Parathyroid adenoma (tissue), 2 donors: ENCODE measurements at regions not wholly inside any gene's neighbourhood (a gene's known extent, or its start where the extent isn't known, plus 50 kb on each side); places are given as distances from the start of the nearest gene placed in this dataset.

ENCODE experiments used
- H2AFZ ChIP-seq: fragments of 300-600 bp; sonication (generic); one replicate; pipeline ENCODE4 v1.7.0; 2017; ENCODE audit warnings: antibody characterized with exemption, mild to moderate bottlenecking
- H3K27ac ChIP-seq: fragments of 300-600 bp; sonication (generic); one replicate; pipeline ENCODE4 v1.7.0; 2017
- H3K27me3 ChIP-seq: fragments of 300-600 bp; sonication (generic); one replicate; pipeline ENCODE4 v1.7.0; 2017; ENCODE audit warnings: low read length; ENCODE audit not compliant: control insufficient read depth, insufficient read depth
- H3K36me3 ChIP-seq: fragments of 300-600 bp; sonication (generic); one replicate; pipeline ENCODE4 v1.7.0; 2017; ENCODE audit warnings: low read length; ENCODE audit not compliant: control insufficient read depth, insufficient read depth
- H3K4me1 ChIP-seq: fragments of 300-600 bp; sonication (generic); one replicate; pipeline ENCODE4 v1.7.0; 2017; ENCODE audit warnings: control low read depth
- H3K4me2 ChIP-seq: fragments of 300-600 bp; sonication (generic); one replicate; pipeline ENCODE4 v1.7.0; 2017; ENCODE audit warnings: low read length
- H3K4me3 ChIP-seq: fragments of 300-600 bp; sonication (generic); one replicate; pipeline ENCODE4 v1.7.0; 2017; ENCODE audit warnings: low read depth, low read length
- H3K79me2 ChIP-seq: fragments of 300-600 bp; sonication (generic); one replicate; pipeline ENCODE4 v1.7.0; 2017; ENCODE audit warnings: control low read depth
- H3K9ac ChIP-seq: fragments of 300-600 bp; sonication (generic); one replicate; pipeline ENCODE4 v1.7.0; 2017; ENCODE audit warnings: mild to moderate bottlenecking
- H3K9me3 ChIP-seq: fragments of 300-600 bp; sonication (generic); one replicate; pipeline ENCODE4 v1.7.0; 2017; ENCODE audit warnings: low read length; ENCODE audit not compliant: control insufficient read depth
- CTCF ChIP-seq: fragments of 300-600 bp; sonication (generic); IDR thresholded peaks from one replicate; pipeline ENCODE4 v1.7.0; 2017; ENCODE audit warnings: antibody characterized with exemption, mild to moderate bottlenecking
- donor health status: primary hyperparathyroidism.

GRCh38 chrX:39638526-39638925, 459.2 kb downstream of the BCOR start:
- H3K4me3 ChIP-seq, result no peak overlapping the region
- no peak overlapping the region for H3K4me2 ChIP-seq
- no peaks in the 10 kb centered on the region for H3K9me3 ChIP-seq
- H3K27ac ChIP-seq, result no peak overlapping the region
- H3K36me3 ChIP-seq, result no peaks in the 10 kb centered on the region
- H3K9ac ChIP-seq, result no peak overlapping the region
- no peaks in the 10 kb centered on the region for H3K79me2 ChIP-seq
- H3K27me3 ChIP-seq, result no peaks in the 10 kb centered on the region
- H3K4me1 ChIP-seq, result no peaks in the 10 kb centered on the region
- TF ChIP-seq CTCF, result no peak
- no peak overlapping the region for H2AFZ ChIP-seq

- Histone ChIP-seq H3K9me3 (no peaks in the 10 kb centered on the region), H3K4me1 (no peaks in the 10 kb centered on the region), H3K9ac (no peak overlapping the region), H3K27me3 (no peaks in the 10 kb centered on the region), H3K4me3 (no peak overlapping the region), H3K36me3 (no peaks in the 10 kb centered on the region), H3K4me2 (no peak overlapping the region), H3K27ac (no peak overlapping the region), H2AFZ (no peak overlapping the region), H3K79me2 (no peaks in the 10 kb centered on the region)
- TF ChIP-seq CTCF, result no peak
Observed at GRCh38 chrX:39639871-39640270, 457.9 kb downstream of the BCOR start.

- no peaks in the 10 kb centered on the region for H3K79me2 ChIP-seq
- H3K36me3 ChIP-seq, result no peaks in the 10 kb centered on the region
- no peak overlapping the region for H3K4me3 ChIP-seq
- no peak for TF ChIP-seq CTCF
- H2AFZ ChIP-seq, result no peak overlapping the region
- H3K4me2 ChIP-seq, result no peak overlapping the region
- no peaks in the 10 kb centered on the region for H3K27me3 ChIP-seq
- H3K9me3 ChIP-seq, result no peaks in the 10 kb centered on the region
- H3K4me1 ChIP-seq, result no peaks in the 10 kb centered on the region
- no peak overlapping the region for H3K9ac ChIP-seq
- no peak overlapping the region for H3K27ac ChIP-seq
Observed at GRCh38 chrX:39640866-39641265, 456.9 kb downstream of the BCOR start.

GRCh38 chrX:39642071-39642470, 455.7 kb downstream of the BCOR start:
- no peaks in the 10 kb centered on the region for H3K36me3 ChIP-seq
- H3K79me2 ChIP-seq, result no peaks in the 10 kb centered on the region
- H3K9me3 ChIP-seq, result no peaks in the 10 kb centered on the region
- no peak overlapping the region for H3K4me2 ChIP-seq
- H3K9ac ChIP-seq, result no peak overlapping the region
- H3K4me3 ChIP-seq, result no peak overlapping the region
- TF ChIP-seq CTCF, result no peak
- H3K27me3 ChIP-seq, result no peaks in the 10 kb centered on the region
- H2AFZ ChIP-seq, result no peak overlapping the region
- H3K4me1 ChIP-seq, result no peaks in the 10 kb centered on the region
- no peak overlapping the region for H3K27ac ChIP-seq

GRCh38 chrX:39643550-39643949, 454.2 kb downstream of the BCOR start:
- H3K9ac ChIP-seq, result no peak overlapping the region
- H3K27me3 ChIP-seq, result no peaks in the 10 kb centered on the region
- no peaks in the 10 kb centered on the region for H3K9me3 ChIP-seq
- no peak overlapping the region for H3K4me3 ChIP-seq
- no peaks in the 10 kb centered on the region for H3K4me1 ChIP-seq
- no peaks in the 10 kb centered on the region for H3K36me3 ChIP-seq
- H2AFZ ChIP-seq, result no peak overlapping the region
- no peak overlapping the region for H3K4me2 ChIP-seq
- TF ChIP-seq CTCF, result no peak
- no peak overlapping the region for H3K27ac ChIP-seq
- H3K79me2 ChIP-seq, result no peaks in the 10 kb centered on the region
